HG03342 (cell line): ENCODE measurements at regions not wholly inside any gene's neighbourhood (a gene's known extent, or its start where the extent isn't known, plus 50 kb on each side); places are given as distances from the start of the nearest gene placed in this dataset.
"Not testable (repeated sequence)": the region's sequence is repeated elsewhere in the genome, so short reads cannot be mapped to it uniquely, and the experiment has no call there.

ENCODE experiments used
- ATAC-seq: cut with Tn5 transposase; IDR thresholded peaks from one replicate; pipeline ENCODE4 v1.9.1; 2021; ENCODE audit warnings: mild to moderate bottlenecking, moderate library complexity; ENCODE audit not compliant: unreplicated experiment

- ATAC-seq, result no peak
These were observed 287.1 kb upstream of the SMIM30 start for GRCh38 chr7:113405296-113406056.

- no peak for ATAC-seq
These were observed 285.9 kb upstream of the SMIM30 start for GRCh38 chr7:113404245-113404644.

DNA sequence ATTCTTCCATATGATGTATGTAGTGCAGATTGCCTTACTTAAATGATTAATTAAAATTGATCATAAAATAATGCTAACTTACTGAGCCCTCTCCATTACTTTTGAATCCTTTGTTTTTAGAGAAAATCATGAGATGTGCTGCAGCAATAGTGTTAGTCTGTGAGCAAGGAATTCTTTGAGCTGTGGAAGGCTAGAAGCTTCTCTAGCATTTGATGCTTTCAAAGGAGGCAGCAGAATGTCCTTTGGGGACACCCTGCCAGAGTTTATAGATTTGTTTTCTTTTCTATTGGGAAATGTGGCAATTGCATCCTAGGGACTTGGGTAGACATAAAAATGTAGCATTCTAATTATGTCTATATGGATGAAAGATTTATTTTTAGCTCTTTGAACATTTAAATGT lies 284.1 kb upstream of the SMIM30 start:
- ATAC-seq, result no peak

- ATAC-seq, result no peak
These were observed 283.7 kb upstream of the SMIM30 start for GRCh38 chr7:113402005-113402404.

- ATAC-seq, result no peak
These were observed 276.5 kb upstream of the SMIM30 start for GRCh38 chr7:113394856-113395255.

DNA sequence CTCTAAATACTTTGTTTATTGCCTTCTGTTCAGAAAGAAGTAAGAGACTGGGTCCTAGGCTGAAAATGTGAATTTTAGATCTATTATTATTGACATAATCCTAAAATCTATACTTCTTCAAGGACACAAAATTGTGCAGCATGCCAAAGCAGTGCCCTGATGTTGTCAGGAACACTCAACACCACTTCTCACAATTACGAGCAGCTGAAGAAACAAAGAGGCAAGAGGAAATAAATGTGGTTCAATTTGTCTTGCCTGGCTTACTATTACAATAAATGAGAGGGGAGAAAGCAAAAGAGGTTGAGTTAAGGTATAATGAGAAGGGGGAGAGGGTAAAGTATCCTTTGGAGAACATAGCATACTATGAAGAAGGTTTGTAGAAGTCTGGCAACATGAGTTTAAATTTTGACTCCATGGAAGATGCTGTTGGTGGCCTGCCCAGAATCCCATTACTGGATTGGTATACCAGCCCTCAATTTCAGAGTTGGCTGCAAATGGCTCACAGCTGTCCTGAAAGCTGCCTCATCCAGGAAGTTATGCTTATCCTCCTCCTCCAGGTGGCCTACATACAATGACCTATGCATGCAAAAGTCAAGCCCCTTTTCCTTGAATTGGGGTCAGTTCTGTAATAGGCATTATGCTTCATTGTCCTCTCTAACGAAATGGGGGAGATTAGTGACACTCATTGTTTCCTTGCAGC lies 274.6 kb upstream of the SMIM30 start:
- no peak for ATAC-seq

DNA sequence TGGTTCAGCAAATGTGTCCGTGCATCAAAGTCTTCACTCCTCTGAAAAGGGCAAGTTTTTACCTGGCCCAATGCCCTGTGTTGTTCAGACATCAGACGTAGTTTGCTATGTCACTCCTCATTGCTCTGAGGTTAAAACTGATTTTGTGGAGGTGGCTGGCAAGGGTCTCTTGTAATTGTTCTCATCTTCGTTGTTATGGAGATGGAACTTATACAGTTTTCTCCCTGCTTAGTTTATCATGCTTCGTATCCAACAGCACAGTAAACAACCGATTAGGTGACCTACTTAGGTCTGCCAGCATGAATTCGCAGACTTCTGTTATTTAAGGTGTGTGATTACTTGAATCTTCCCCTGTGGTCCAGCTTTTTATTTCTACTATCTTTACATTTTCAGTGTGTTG lies 274.1 kb upstream of the SMIM30 start:
- ATAC-seq, result no peak

DNA sequence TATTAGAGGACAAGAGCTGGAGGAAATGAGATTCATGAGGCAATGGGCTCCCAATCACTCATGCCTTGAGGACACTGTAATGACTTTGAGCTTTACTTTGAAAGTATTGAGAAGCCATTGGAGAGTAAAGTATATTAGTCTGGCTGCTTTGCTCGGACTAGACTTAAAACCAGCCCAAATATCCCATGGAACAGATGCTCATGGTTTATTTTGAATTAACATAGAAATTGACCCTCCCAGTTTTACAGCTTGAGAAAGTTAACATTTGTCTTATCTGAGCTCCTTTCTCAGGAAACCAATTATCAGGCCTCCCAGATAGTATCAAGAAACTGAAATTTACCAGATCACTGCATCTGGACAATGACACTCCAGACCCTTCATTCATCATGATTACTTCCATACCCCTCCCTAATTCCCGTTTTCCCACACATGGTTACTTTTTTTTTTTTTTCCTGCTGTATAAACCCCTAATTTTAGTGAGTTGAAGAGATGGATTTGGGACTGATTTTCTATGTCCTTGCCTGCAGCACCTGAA lies 270.8 kb upstream of the SMIM30 start:
- no peak for ATAC-seq

GRCh38 chr7:113383638-113384037 lies 265.3 kb upstream of the SMIM30 start:
- ATAC-seq, result no peak

DNA sequence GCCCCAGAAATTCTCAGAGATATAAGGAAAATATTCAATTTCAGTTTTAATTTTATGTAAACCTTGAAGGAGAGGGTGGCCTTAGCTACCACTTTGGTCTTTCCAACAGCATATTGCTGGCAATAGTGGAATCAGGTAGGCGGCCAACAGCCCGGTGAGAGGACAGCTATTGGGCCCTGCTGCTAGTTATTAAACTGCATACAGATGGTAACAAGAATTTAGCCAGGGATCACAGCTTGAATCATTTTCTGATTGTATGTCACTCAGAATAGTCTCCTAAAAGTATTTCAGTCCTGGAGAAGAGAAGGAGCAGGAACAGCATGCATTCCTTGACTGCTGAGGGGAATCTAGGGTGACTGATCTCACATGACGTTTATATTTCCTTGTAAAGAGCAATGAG lies 261.4 kb upstream of the SMIM30 start:
- ATAC-seq, result no peak

GRCh38 chr7:113374955-113375354 lies 256.6 kb upstream of the SMIM30 start:
- ATAC-seq, result no peak

- ATAC-seq, result no peak
These were observed 255.5 kb upstream of the SMIM30 start for GRCh38 chr7:113373863-113374262.

GRCh38 chr7:113371416-113372043 lies 253.2 kb upstream of the SMIM30 start:
- no peak for ATAC-seq

GRCh38 chr7:113370910-113371309 lies 252.6 kb upstream of the SMIM30 start:
- no peak for ATAC-seq

DNA sequence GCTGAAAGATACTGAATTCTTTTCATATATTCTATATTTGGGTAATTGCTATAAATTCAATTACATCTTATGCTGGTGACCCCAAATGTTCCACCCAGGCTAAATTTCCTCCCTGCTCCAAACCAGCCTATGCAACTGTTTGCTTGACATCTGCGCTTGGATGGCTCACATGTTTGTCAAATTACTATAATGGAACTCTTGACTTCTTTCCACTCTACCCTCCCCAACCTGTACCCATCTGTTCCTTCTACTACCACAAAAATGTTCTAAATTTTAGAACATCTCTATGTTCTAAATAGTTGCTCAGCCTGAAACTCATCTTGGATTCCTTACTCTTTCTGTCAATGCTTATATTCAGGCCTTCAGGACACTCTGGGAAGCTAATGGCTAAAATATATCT lies 249.9 kb upstream of the SMIM30 start:
- ATAC-seq, result no peak

GRCh38 chr7:113367041-113367586 lies 248.8 kb upstream of the SMIM30 start:
- no peak for ATAC-seq

DNA sequence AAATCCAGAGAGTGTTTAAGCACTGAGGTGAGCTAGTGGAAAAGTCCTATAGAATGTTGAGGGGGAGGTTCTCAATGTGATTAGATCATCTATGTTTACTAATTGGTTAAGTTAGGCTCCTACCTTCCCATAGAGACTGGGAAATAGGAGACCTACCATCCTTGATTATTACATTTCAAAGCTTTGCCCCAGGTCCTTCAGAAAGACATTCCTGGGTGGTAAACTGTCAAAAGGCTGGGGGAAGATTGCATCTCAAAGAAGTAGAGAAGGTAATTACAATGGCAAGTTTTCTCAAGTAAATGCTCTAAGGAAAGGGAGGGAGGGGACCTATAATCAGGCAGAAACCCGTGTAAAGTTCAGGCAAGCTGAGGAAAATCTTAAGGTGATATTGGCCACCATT lies 247.8 kb upstream of the SMIM30 start:
- ATAC-seq, result no peak

- no peak for ATAC-seq
These were observed 231.0 kb upstream of the SMIM30 start for GRCh38 chr7:113349339-113349738.

GRCh38 chr7:113339661-113340060 lies 221.3 kb upstream of the SMIM30 start:
- no peak for ATAC-seq

DNA sequence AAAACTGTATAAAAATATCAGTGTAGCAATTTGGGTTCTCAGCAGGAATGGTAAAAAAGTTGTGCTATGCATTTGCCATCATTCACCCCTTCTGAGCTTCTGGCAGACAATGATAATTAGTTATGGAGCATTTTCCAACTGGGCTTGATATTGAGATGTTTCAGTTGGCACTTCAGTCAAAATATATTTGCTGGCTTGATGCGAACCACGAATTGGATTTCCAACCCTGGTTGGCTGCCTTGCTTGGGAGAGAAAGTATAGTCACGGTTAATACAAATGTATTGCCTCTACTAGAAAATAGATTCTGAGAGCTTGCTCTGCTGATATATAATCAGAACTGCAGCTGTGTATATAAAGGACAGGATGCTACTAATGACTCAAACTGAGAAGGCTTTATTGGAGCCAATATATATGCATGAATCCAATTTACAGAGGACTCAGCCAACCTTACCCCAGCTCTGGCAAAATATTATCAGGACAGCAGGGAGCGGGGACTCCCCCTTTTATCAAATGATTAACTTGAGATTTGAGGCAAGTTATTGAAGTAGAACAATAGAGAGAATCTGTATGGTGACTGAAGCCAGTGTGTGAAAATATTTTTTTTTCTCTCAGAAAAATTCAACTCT lies 219.8 kb upstream of the SMIM30 start:
- ATAC-seq, result peak; percentile 69

GRCh38 chr7:113336838-113337237 lies 218.5 kb upstream of the SMIM30 start:
- not testable (repeated sequence) for ATAC-seq
